ENCODE measurements at regions not wholly inside any gene's neighbourhood (a gene's known extent, or its start where the extent isn't known, plus 50 kb on each side); places are given as distances from the start of the nearest gene placed in this dataset.
A peak's percentile ranks its signal among the peaks of the same experiment; 100 is the strongest.
"Not testable (repeated sequence)": the region's sequence is repeated elsewhere in the genome, so short reads cannot be mapped to it uniquely, and the experiment has no call there.

DNA sequence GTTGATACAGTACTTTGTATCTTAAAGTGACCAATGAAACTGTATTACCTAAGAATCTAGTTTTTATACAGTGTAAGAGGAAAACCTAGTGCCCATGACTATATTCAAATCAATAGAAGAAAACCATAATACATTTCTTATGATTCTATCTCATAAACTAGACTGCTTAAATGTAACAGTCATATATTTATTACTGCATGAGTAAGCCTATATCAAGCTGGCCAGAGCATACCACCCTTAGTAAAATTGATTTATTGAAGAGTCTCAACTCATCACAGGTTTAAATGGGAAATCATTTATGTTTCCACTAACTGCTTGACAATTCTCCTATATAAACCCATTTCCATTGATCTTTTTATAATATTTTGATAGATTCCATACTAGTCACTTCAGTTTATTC, 1059.2 kb upstream of the LRRTM1 start:
- DNase-seq = no peak
- TF ChIP-seq, protein P1, sequence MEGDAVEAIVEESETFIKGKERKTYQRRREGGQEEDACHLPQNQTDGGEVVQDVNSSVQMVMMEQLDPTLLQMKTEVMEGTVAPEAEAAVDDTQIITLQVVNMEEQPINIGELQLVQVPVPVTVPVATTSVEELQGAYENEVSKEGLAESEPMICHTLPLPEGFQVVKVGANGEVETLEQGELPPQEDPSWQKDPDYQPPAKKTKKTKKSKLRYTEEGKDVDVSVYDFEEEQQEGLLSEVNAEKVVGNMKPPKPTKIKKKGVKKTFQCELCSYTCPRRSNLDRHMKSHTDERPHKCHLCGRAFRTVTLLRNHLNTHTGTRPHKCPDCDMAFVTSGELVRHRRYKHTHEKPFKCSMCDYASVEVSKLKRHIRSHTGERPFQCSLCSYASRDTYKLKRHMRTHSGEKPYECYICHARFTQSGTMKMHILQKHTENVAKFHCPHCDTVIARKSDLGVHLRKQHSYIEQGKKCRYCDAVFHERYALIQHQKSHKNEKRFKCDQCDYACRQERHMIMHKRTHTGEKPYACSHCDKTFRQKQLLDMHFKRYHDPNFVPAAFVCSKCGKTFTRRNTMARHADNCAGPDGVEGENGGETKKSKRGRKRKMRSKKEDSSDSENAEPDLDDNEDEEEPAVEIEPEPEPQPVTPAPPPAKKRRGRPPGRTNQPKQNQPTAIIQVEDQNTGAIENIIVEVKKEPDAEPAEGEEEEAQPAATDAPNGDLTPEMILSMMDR (IDR thresholded peaks at IDR 0.05) = no peak

DNA sequence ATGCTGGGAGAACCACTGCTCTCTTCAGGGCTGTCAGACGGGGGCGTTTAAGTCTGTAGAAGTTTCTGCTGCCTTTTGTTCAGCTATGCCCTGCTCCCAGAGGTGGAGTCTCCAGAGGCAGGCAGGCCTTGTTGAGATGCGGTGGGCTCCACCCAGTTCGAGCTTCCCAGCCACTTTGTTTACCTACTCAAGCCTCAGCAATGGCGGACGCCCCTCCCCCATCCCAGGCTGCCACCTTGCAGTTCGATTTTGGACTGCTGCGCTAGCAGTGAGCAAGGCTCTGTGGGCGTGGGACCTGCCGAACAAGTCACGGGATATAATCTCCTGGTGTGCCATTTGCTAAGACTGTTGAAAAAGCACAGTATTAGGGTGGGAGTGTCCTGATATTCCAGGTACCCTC, 1057.9 kb upstream of the LRRTM1 start:
- H3K4me1 ChIP-seq; H3K4me3 ChIP-seq; H3K27me3 ChIP-seq; H3K27ac ChIP-seq; ATAC-seq; H3K36me3 ChIP-seq; intact Hi-C loops (cut with DNase I): not testable (repeated sequence)
- H3K9me3 ChIP-seq = peaks cover 0 to 26% of the 10 kb centered on the region in 2 donors
- DNase-seq = peak in 1 of 4 donors; percentile 51

More for the DNA sequence above, 1059.2 kb upstream of the LRRTM1 start:
- Histone ChIP-seq H3K36me3 (no peaks in the 10 kb centered on the region), H3K27ac (no peak overlapping the region), H3K9me3 (peaks cover 0 to 18% of the 10 kb centered on the region in 2 donors), H3K4me3 (no peak overlapping the region), H3K27me3 (no peaks in the 10 kb centered on the region), H3K4me1 (no peaks in the 10 kb centered on the region)
- intact Hi-C loops (cut with DNase I) = no loop called here
- ATAC-seq = no peak

DNA sequence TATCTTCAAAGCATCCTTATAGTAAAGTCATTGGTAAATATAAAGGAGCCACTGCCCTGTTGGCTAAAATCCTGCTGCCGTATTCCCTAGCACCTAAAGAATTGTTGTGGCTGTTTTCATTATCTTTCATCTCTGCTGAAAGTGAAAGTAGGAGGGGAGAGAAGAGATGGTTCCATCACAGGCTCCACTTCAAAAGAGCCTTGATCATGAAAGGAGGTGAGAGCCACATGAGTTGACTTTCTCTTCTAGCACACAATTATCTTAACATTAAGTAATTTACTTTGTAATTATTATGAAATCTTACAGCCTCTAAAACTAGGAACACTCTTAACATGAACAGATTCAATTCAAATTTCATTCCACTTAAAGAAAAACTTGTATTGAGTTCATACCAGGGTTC, 1050.9 kb upstream of the LRRTM1 start:
- ATAC-seq = no peak
- TF ChIP-seq, protein P1 (IDR thresholded peaks at IDR 0.05) = no peak
- intact Hi-C loops (cut with DNase I) = no loop called here

DNA sequence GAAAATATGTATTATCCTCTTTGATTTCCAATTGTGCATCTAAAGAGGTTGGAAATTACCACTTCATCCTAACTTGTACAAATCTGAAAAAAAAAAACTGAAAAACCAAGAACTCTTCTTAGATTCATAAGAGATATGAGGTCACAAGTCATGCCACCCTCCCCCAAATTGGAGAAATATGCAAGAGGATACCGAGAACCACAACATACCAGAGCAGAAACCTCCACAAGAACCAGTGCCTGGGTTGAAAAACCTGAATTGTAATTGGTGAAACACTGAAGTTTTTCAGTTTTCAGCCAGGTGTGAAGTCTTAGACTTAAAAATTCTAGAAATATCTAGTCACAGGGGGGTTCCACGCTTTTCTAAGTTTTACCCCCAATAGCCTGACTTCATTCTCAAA, 1029.5 kb upstream of the LRRTM1 start:
- Histone ChIP-seq H3K4me1 (no peaks in the 10 kb centered on the region), H3K4me3 (no peak overlapping the region), H3K9me3 (no peaks in the 10 kb centered on the region), H3K27ac (no peak overlapping the region), H3K27me3 (no peaks in the 10 kb centered on the region), H3K36me3 (no peaks in the 10 kb centered on the region)
- ATAC-seq (no peak), DNase-seq (no peak)
- TF ChIP-seq, protein P1 (IDR thresholded peaks at IDR 0.05) = no peak
- intact Hi-C loops (cut with DNase I) = no loop called here

More for the DNA sequence above, 1050.9 kb upstream of the LRRTM1 start:
- peak in 1 of 4 donors; percentile 5 for DNase-seq
- Histone ChIP-seq H3K9me3 (peaks cover 0 to 26% of the 10 kb centered on the region in 2 donors), H3K4me1 (no peaks in the 10 kb centered on the region), H3K27ac (no peak overlapping the region), H3K4me3 (no peak overlapping the region), H3K27me3 (no peaks in the 10 kb centered on the region), H3K36me3 (no peaks in the 10 kb centered on the region)

DNA sequence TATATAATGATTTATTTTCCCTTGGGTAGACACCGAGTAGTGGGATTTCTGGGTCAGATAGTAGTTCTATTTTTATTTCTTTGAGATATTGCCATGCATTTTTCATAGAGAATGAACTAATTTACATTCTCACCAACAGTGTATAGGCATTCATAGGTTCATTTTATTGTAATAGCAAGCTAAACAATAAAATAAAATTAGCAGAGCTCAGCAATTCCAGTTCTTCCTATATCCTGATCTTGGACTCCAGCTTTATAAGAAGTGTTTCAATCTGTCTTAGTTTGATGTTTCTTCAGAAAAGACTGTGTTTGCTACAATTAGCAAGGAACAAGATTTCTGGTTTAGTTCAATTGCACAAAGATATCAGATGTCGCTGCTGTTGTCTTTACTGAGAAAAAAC, 1024.4 kb upstream of the LRRTM1 start:
- Histone ChIP-seq H3K27ac (no peak overlapping the region), H3K4me1 (no peaks in the 10 kb centered on the region), H3K36me3 (no peaks in the 10 kb centered on the region), H3K9me3 (peaks cover 0 to 12% of the 10 kb centered on the region in 2 donors), H3K27me3 (no peaks in the 10 kb centered on the region), H3K4me3 (no peak overlapping the region)
- TF ChIP-seq, protein P1 (IDR thresholded peaks at IDR 0.05) = no peak
- intact Hi-C loops (cut with DNase I) = no loop called here
- ATAC-seq (no peak), DNase-seq (no peak)

DNA sequence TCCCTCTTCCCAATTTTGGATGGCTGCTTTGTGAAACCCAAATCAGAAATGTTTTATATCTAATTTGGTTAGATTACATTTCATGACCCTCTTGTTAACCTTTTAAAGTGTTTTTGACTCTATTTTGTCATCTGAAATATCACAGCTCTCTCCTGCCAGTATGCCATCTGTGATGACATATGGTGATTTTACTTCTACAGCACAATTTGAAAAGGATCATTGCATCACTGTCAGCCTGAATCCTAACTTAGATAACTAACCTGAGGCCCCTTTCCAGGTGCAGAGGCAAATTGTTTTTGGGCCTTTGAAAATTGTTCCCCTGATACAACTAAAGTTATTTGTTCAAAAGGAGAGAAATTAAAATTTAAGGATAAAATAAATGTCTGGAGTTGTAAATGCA, 1023.4 kb upstream of the LRRTM1 start:
- no peak overlapping the region for H3K4me3 ChIP-seq
- H3K27ac ChIP-seq = no peak overlapping the region
- TF ChIP-seq, protein P1 (IDR thresholded peaks at IDR 0.05) = no peak
- H3K4me1 ChIP-seq = no peaks in the 10 kb centered on the region
- no peak for DNase-seq
- peaks cover 0 to 12% of the 10 kb centered on the region in 2 donors for H3K9me3 ChIP-seq
- ATAC-seq = no peak
- no peaks in the 10 kb centered on the region for H3K36me3 ChIP-seq
- no peaks in the 10 kb centered on the region for H3K27me3 ChIP-seq
- intact Hi-C loops (cut with DNase I) = no loop called here

All from left lung (tissue), 4 donors.